K562 (cell line): ENCODE measurements at regions not wholly inside any gene's neighbourhood (a gene's known extent, or its start where the extent isn't known, plus 50 kb on each side); places are given as distances from the start of the nearest gene placed in this dataset.

Experiments used
- ATAC-seq: fragments of 200-7000 bp; cut with Tn5 transposase; 3 replicates; pipeline ENCODE4 v1.9.1; 2020; ENCODE audit warnings: moderate library complexity
- BruUV-seq: library from RNA; stranded (reverse); fragments of 400-500 nt; replicated peaks from 2 replicates; lab custom pipeline; 2021; lab: Mats Ljungman, UMichigan
- CTCF ChIA-PET: fragments of 300-600 bp; formaldehyde crosslinking; extraction: SDS; loops from one replicate; lab custom pipeline; 2021; ENCODE audit warnings: low intra/inter-chr PET ratio; lab: Yijun Ruan, JAX
- POLR2A ChIA-PET: fragments of 300-600, 350-650 bp; sonication (Branson Sonifier 250); formaldehyde crosslinking; extraction: SDS; loops from one replicate; lab custom pipeline; 2021; ENCODE audit warnings: antibody characterized with exemption, inconsistent platforms; lab: Yijun Ruan, JAX
- DNase-seq, 4 experiments: peaks; one replicate each; pipeline versions ENCODE4 v3.0.0 to v3.0.0-alpha.2; 2011 to 2018; ENCODE audit warnings: low spot score in 3 of 4, mixed read lengths in 3 of 4; ENCODE audit errors: extremely low read depth in 1 of 4
- FAIRE-seq: peaks from 2 replicates; lab custom pipeline; 2011; peaks lifted over from hg19 to GRCh38; lab: Jason Lieb, UNC
- H2AFZ ChIP-seq: 2 replicates; pipeline ENCODE4 v1.6.0; 2011; ENCODE audit warnings: low read depth, low read length, control low read depth, inconsistent platforms
- H3K27ac ChIP-seq: fragments of 200-600 bp; 3 replicates; pipeline ENCODE4 v1.8.0; 2011; ENCODE audit warnings: low read depth, mild to moderate bottlenecking, control low read depth, inconsistent platforms, low read length, moderate library complexity, mixed read lengths; ENCODE audit errors: extremely low read depth
- H3K27me3 ChIP-seq, 2 experiments: fragments of 300-600 bp in 1 of 2; 2 replicates in 1 of 2; 3 replicates in 1 of 2; pipeline versions ENCODE4 v1.6.0 to v1.8.0; 2011; ENCODE audit warnings: inconsistent platforms in 2 of 2, low read length in 2 of 2, mild to moderate bottlenecking in 1 of 2, mixed read lengths in 1 of 2, moderate library complexity in 1 of 2; ENCODE audit not compliant: control insufficient read depth in 2 of 2, insufficient read depth in 2 of 2
- H3K36me3 ChIP-seq: fragments of 300-600 bp; 3 replicates; pipeline ENCODE4 v1.8.0; 2011; ENCODE audit warnings: mild to moderate bottlenecking, low read length, inconsistent platforms; ENCODE audit not compliant: control insufficient read depth, insufficient read depth
- H3K4me1 ChIP-seq, 2 experiments: fragments of 200-600 bp in 1 of 2; replicated peaks in 1 of 2; 2 replicates in 1 of 2; 3 replicates in 1 of 2; pipeline versions ENCODE4 v1.5.1 to v1.8.0; 2011; ENCODE audit warnings: inconsistent platforms in 2 of 2, low read length in 2 of 2, mild to moderate bottlenecking in 1 of 2, mixed read lengths in 1 of 2, moderate library complexity in 1 of 2; ENCODE audit not compliant: control insufficient read depth in 2 of 2, insufficient read depth in 2 of 2
- H3K4me2 ChIP-seq: 2 replicates; pipeline ENCODE4 v1.6.1; 2011; ENCODE audit warnings: low read length, control low read depth, inconsistent platforms, mixed read lengths; ENCODE audit not compliant: insufficient read depth
- H3K4me3 ChIP-seq: fragments of 200-600 bp; sonication (generic), shearing (Covaris generic); 2 replicates; pipeline ENCODE4 v1.5.1; 2016; ENCODE audit warnings: control low read depth, inconsistent platforms
- H3K79me2 ChIP-seq: fragments of 200-600 bp; 3 replicates; pipeline ENCODE4 v1.8.0; 2011; ENCODE audit warnings: low read length, inconsistent platforms; ENCODE audit not compliant: control insufficient read depth, insufficient read depth
- H3K9ac ChIP-seq, 2 experiments: 2 replicates each; pipeline versions ENCODE4 v1.6.0 to v1.6.1; 2011; ENCODE audit warnings: low read depth in 2 of 2, low read length in 2 of 2, control low read depth in 1 of 2, inconsistent platforms in 1 of 2, mild to moderate bottlenecking in 1 of 2, mixed read lengths in 1 of 2; ENCODE audit not compliant: insufficient read depth in 1 of 2
- H3K9me1 ChIP-seq: one replicate; pipeline ENCODE4 v1.6.0; 2011; ENCODE audit warnings: inconsistent platforms, mild to moderate bottlenecking, low read length, moderate library complexity; ENCODE audit not compliant: control insufficient read depth, insufficient read depth
- H3K9me3 ChIP-seq: replicated peaks from 2 replicates; pipeline ENCODE4 v1.5.1; 2011; ENCODE audit warnings: low read depth, low read length, inconsistent platforms; ENCODE audit not compliant: control insufficient read depth, insufficient read depth
- H4K20me1 ChIP-seq: replicated peaks from 2 replicates; pipeline ENCODE4 v1.6.1; 2011; ENCODE audit warnings: low read length, inconsistent platforms, mixed read lengths; ENCODE audit not compliant: control insufficient read depth, insufficient read depth
- CREBBP ChIP-seq: IDR thresholded peaks from one replicate; pipeline ENCODE4 v1.6.1; 2012; ENCODE audit warnings: low read depth, mild to moderate bottlenecking, control low read depth, inconsistent platforms, low read length
- CTBP1 ChIP-seq: fragments of 450-650 bp; IDR thresholded peaks from 2 replicates; pipeline ENCODE4 v1.6.1; 2016; ENCODE audit warnings: borderline replicate concordance
- GTF3C2 ChIP-seq: IDR thresholded peaks from 3 replicates; pipeline ENCODE4 v1.6.1; 2011; ENCODE audit warnings: borderline replicate concordance, mild to moderate bottlenecking, moderate library complexity; ENCODE audit not compliant: insufficient read length; ENCODE audit errors: extremely low read depth
- MED1 ChIP-seq: sonication (generic); formaldehyde crosslinking; IDR thresholded peaks from 2 replicates; pipeline ENCODE4 v1.8.1; 2023; ENCODE audit warnings: missing genetic modification reagents, borderline replicate concordance
- MYC ChIP-seq, 2 experiments: fragments of 250-450 bp in 1 of 2; sonication (Bioruptor Pico) in 1 of 2; IDR thresholded peaks; 2 replicates each; pipeline versions ENCODE4 v1.5.1 to v1.6.1; 2012 to 2021; ENCODE audit warnings: low read depth in 2 of 2, borderline replicate concordance in 1 of 2, improper control_type of control experiment in 1 of 2, low read length in 1 of 2, mild to moderate bottlenecking in 1 of 2, moderate library complexity in 1 of 2
- STAG1 ChIP-seq: sonication (generic); formaldehyde crosslinking; IDR thresholded peaks from 2 replicates; pipeline ENCODE4 v1.5.0; 2020; ENCODE audit warnings: missing genetic modification reagents, borderline replicate concordance
- TCF3 ChIP-seq: sonication (generic); formaldehyde crosslinking; IDR thresholded peaks from 2 replicates; pipeline ENCODE4 v1.4.0; 2020; ENCODE audit warnings: mild to moderate bottlenecking, missing genetic modification reagents
- U2AF1 ChIP-seq: fragments of 200-400 bp; formaldehyde crosslinking; optimal IDR thresholded peaks from 2 replicates; pipeline ENCODE3; 2017; ENCODE audit warnings: mild to moderate bottlenecking, low read depth, low read length, moderate library complexity
- WHSC1 ChIP-seq: IDR thresholded peaks from one replicate; pipeline ENCODE4 v1.6.1; 2012; ENCODE audit warnings: low read length, control low read depth, inconsistent platforms
- ZBTB49 ChIP-seq: sonication (generic); formaldehyde crosslinking; IDR thresholded peaks from 2 replicates; pipeline ENCODE4 v1.8.0; 2022; ENCODE audit warnings: missing genetic modification reagents, mild to moderate bottlenecking, borderline replicate concordance
- ZBTB9 ChIP-seq: fragments of 450-650 bp; formaldehyde crosslinking; IDR thresholded peaks from 2 replicates; pipeline ENCODE4 v1.4.0; 2020; ENCODE audit warnings: mild to moderate bottlenecking, moderate library complexity
- ZNF174 ChIP-seq: fragments of 250-450 bp; sonication (Bioruptor Pico); IDR thresholded peaks from 2 replicates; pipeline ENCODE4 v1.4.0; 2020; ENCODE audit warnings: mild to moderate bottlenecking
- ZNF217 ChIP-seq: sonication (generic); formaldehyde crosslinking; IDR thresholded peaks from 2 replicates; pipeline ENCODE4 v1.8.0; 2022; ENCODE audit warnings: mild to moderate bottlenecking, missing genetic modification reagents
- ZNF239 ChIP-seq: fragments of 250-450 bp; sonication (Bioruptor Pico); IDR thresholded peaks from 2 replicates; pipeline ENCODE4 v1.4.0; 2020; ENCODE audit warnings: mild to moderate bottlenecking
- ZNF764 ChIP-seq: fragments of 250-450 bp; sonication (Bioruptor Pico); IDR thresholded peaks from 2 replicates; pipeline ENCODE4 v1.4.0; 2020; ENCODE audit warnings: low read depth, mild to moderate bottlenecking, moderate library complexity
- WGBS: fragments of 100-300 bp; shearing (Covaris generic); methylation state at CpG from one replicate; pipeline ENCODE4 v1.1.6; 2016; ENCODE audit warnings: low coverage, mixed read lengths; ENCODE audit not compliant: insufficient coverage; ENCODE audit errors: missing lambda C conversion rate; 5-methylcytosine and 5-hydroxymethylcytosine counted together
- in situ Hi-C: fragments of 300-500 bp; cut with MboI; formaldehyde crosslinking; loops from 4 replicates; pipeline ENCODE4 v1.15.0; 2018; ENCODE audit warnings: inconsistent platforms, mixed read lengths
- intact Hi-C: fragments of 100-400 bp; cut with micrococcal nuclease; formaldehyde crosslinking; loops from 2 replicates; pipeline ENCODE4 v1.14.2; 2022

- TF ChIP-seq MED1 (no peak), ZNF174 (CRISPR knock-in tag) (no peak), ZBTB9 (CRISPR knock-in tag) (no peak), TCF3 (CRISPR knock-in tag) (no peak), WHSC1 (no peak)
Observed at GRCh38 chr4:53713296-53713695, 122.0 kb upstream of the LNX1 start (continued).

- Histone ChIP-seq H3K9me3 (no peaks in the 10 kb centered on the region), H3K79me2 (no peaks in the 10 kb centered on the region), H3K4me3 (no peak overlapping the region), H3K4me1 (no peaks in the 10 kb centered on the region), H3K27me3 (no peaks in the 10 kb centered on the region), H3K36me3 (no peaks in the 10 kb centered on the region), H3K4me2 (no peak overlapping the region), H2AFZ (no peak overlapping the region), H3K9ac (no peak overlapping the region), H3K27ac (no peak overlapping the region), H4K20me1 (no peaks in the 10 kb centered on the region), H3K9me1 (no peaks in the 10 kb centered on the region)
- 0% methylated on average over 8 of the region's 8 CpGs for WGBS
- intact Hi-C loops (no loop called here), in situ Hi-C loops (no loop called here)
- no peak for FAIRE-seq
- BruUV-seq = no TSS peak
- ChIA-PET CTCF (no interaction called here), POLR2A (no interaction called here)
- ATAC-seq = no peak
- no peak for DNase-seq
- TF ChIP-seq ZBTB49 (no peak), CREBBP (no peak), U2AF1 (no peak), ZNF239 (no peak), MYC (IDR thresholded peaks at IDR 0.05; ENCODE audit: low read depth, low read length) (no peak), MYC (CRISPR knock-in tag; IDR thresholded peaks at IDR 0.05; ENCODE audit: borderline replicate concordance, low read depth) (no peak), ZNF764 (CRISPR knock-in tag) (no peak), STAG1 (CRISPR knock-in tag) (no peak), CTBP1 (no peak), ZNF217 (CRISPR knock-in tag) (no peak), GTF3C2 (no peak)
Observed at GRCh38 chr4:53712408-53713020, 121.2 kb upstream of the LNX1 start.
